Activated CD4-positive, alpha-beta T cell treated with anti-CD3 and anti-CD28 coated beads for 48 hours (primary cell): ENCODE measurements at regions not wholly inside any gene's neighbourhood (a gene's known extent, or its start where the extent isn't known, plus 50 kb on each side); places are given as distances from the start of the nearest gene placed in this dataset.

Experiments
- DNase-seq: peaks from one replicate; pipeline ENCODE4 v3.0.0-alpha.2; 2020

DNA sequence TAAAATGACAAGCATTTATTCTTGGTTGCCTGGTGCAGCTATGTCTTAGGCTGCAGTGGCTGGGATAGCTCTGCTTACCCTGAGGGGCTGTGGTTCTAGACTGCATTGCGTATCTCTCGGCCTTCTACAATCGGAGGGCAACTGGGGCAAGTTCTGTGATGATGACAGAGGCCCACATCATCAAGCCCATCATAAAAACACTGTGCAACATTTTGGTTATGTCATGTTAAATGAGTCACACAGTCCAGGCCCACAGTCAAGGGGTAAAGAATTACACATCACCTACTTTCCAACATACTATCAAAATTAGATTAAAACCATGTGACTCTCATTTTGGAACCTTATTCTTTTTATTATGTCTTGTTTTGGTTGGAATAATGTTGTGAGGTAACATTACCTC, 120.2 kb upstream of the GUCY1A1 start:
- no peak for DNase-seq

DNA sequence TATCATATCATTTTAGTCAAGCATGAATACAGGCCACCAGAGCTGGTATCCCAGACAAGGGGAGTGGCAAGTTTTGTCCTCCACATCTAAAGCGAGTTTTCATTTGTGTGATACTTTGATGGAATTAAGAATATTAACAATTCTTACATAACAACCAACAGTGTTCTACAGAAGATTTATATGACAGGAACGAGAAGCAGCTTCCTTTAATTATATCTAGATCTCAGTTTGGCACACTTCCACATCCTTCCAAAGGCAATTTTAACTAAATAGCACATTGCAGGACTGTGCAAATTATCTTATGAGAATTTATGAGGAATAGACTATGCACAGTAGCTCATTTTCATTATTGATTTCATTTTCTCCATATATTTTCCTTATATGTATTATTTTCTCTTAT, 121.2 kb upstream of the GUCY1A1 start:
- no peak for DNase-seq

DNA sequence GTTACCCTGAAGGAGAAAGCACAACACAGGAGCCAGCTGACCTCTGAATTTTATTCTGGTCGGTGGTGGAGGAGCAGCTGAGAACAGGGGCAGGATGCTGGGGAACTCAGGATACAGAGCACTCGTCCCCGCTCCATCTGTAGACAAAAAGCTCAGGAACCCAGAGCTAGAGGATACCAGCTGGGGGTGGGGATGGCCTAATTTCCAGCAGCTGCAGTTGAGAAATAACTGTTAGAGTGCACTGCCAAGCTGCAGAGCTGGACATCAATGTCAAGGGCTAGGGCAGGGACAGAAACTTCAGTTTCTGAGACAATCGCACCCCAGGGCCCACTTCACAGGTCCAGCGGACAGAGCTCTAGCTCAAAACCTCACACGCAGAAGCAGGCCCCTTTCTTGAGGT, 122.1 kb upstream of the GUCY1A1 start:
- no peak for DNase-seq

DNA sequence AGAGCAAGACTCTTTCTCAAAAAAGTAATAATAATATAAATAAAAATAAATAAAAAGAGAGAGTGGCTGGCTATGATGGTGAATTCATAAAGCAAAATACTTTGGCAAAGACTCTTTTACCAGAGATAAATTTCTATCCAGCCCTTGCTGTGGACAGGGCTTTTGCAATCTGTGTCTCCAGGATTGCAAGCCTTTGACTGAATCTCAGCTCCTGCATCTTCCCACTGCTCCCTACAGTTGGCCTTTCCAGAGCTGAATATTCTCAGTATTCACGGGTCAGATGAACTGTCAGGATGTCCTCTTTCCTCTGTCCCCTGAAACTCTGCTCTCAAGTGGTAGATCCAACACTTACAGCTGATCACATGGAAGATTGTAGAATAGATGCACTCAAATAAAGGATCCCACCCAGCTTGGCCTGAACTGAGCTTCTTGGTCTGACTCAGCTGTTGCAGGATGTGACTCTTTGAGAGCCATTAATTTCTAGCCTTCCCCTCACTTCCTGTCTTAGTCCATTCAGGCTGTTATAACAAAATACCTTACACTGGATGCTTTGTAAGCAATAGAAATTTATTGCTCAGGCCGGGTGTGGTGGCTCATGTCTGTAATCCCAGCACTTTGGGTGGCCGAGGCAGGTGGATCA, 123.4 kb upstream of the GUCY1A1 start:
- no peak for DNase-seq

DNA sequence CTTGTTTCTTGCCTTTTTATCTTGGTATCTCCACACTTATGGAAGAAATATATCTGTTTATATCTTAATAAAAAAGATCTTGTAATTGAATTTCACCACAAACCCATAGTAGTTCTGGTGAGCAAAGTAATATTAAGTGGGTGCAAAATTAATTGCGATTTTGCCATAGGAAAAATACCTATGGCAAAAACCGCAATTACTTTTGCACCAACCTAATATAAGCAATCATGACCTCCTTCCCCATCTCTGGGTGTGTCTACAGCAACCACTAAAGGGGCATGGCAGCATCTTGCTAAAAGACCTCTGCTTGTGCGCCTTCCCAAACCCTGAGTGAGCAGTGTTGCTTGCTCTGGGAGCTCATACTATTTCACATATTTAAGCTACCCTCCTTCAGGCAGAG, 124.2 kb upstream of the GUCY1A1 start:
- DNase-seq: no peak

DNA sequence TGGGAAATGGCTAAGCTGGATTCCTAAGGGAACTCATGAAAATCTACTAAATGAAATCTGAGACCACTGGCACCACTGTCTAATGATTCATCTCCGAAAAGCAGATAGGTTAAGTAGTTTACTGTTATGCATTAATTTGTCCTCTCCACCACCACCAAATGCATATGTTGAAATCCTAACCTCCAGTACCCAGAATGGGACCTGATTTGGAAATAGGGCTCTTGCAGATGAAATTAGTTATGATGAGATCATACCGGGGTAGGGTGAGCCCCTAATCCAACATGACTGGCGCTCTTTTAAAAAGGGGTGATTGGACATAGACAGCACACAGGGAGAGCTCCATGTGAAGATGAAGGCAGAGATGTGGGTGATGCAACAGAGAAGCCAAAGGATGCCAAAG, 124.9 kb upstream of the GUCY1A1 start:
- DNase-seq: no peak

DNA sequence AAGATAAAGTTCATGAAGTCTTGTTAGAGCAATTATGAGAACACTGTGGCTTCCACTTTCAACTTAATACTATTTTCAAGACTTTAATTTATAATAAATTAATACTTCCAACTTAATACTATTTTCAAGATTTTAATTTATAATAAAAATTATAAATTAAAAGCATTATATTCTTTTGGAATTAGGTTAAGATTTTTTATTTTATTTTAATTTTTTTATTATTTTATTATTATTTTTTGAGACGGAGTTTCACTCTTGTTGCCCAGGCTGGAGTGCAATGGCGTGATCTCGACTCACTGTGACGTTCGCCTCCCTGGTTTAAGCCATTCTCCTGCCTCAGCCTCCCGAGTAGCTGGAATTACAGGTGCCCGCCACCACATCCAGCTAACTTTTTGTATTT, 126.0 kb upstream of the GUCY1A1 start:
- no peak for DNase-seq

DNA sequence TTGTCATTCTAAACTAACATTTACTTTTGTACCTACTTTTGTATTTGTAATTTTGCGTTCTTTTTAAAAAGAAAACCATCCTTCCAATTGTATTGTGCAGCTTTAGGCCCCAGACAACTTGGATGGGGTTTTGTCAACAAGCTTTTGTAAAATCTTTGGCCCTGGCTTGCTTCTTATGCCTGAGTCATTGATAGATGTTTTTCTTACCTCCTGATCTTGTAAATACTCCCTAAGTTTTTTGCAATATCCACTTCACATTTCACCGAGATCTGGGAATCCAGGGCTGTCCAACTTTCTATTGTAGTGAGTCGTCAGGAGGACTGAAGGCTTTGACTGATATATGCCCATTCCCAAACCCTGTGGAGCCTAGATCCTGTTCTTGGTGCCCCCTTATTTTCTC, 126.9 kb upstream of the GUCY1A1 start:
- DNase-seq: no peak

DNA sequence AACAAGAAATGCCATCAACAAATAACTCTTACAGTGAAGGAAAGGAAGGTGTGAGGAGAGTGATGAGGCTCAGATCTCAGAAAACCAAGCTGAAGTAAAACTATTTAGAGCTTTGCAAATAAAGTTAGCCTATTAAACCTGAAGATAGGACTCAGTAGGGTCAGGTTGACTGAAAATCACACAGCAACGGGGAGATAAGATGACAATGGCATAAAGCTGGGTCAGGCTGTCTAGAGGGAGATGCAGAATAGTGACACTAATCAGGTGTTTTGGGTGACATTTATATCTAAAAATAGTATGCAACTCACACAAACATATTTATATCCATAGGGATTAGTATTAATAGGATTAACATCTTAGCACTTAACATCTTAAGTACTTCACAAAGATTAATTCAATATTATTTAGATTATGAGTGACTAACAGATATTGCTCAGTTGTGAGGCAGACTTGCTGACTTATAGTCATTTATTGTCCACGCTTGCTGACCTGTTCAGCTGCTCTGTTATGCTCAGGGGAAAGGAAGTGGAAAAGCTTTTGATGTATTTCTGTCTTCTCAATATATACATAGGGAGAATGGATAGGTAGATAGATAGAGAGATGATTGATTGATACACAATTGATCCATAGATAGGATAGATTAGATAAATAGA, 130.7 kb upstream of the GUCY1A1 start:
- no peak for DNase-seq

DNA sequence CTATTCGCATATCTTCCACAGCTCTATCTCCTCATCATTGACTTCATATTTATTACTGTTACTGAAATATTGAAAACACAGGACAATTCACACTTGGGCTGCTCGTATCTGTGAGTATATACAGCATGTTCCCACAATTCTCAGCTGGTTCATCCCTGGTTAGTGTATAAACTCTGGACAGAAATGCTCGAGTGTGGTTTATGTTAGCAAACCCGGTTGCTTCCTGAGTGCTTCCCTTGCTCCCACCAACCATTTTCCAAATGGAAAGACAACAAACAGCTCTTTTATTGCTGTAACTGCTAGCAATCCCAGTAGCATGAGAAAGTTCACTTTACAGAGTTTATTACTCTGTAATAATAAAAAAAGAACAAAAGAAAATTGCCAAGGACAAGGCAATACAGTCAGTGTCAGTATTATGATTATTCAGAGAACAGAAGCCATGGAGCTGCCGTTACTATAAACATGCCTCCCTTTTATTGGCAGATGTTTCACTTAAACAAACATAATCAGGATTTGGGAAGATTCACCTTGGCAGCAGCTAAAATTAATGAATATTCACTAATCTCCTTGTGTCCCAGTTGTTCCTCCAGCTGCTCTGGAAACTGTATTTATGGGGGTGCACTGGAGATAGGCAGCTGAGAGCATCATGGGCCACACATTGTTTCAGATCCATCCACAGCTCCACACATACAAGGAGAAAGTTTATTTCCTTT, 134.1 kb upstream of the GUCY1A1 start:
- DNase-seq: no peak

DNA sequence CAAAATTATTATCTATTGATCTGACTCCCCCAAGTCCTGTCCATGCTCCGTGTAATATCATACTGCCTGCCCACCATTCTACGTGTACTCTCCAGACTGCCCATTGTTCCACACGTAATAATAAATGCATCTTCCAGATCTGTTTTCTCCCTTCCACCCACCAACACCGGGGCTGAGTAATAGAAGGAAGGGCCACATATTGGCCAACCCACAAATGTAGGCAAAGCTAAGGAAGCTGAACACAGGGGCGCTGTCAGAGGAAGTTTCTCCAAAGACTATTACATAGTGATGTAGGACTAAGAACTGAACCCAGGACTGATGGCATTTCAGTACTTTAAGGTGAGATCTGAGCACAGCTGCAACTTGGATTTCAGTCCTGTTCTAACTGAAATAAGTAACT, 135.8 kb upstream of the GUCY1A1 start:
- DNase-seq: no peak

DNA sequence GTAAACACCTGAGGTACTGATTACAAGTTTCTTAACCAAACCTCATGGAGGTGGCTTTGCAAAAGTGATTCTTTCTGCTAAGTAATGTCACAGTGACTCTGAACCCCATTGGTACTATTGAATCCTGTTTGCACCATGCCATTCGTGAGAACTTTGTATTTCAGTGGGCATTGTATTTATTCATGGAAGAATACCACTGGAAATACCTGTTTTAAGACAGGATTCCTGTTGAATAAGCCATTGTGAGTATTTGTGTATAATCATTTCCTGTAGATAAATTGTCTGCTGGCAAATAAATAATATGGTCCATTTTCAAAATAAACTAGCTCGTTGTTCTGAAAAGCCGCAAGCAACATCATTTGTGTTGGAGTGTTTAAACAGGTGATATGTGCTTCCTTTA, 136.4 kb upstream of the GUCY1A1 start:
- DNase-seq: no peak

DNA sequence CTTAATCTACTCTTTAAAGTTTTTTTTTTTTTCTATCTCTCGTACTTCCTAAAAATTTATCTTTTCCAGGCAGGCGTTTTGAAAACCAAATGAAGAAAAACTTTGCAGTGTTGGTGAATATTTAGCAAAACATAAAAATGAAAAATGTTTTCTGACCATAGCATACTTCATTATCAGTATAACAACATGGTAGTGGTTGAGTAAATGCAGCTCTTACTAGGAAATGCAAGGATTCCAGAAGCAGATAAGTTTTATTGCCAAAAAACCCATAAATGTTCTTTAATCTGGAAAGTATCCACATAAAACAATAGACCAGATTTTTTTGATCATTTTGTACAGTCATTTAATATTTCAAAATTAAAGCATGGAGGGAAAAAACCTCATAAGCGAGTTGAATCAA, 136.9 kb upstream of the GUCY1A1 start:
- DNase-seq: no peak

DNA sequence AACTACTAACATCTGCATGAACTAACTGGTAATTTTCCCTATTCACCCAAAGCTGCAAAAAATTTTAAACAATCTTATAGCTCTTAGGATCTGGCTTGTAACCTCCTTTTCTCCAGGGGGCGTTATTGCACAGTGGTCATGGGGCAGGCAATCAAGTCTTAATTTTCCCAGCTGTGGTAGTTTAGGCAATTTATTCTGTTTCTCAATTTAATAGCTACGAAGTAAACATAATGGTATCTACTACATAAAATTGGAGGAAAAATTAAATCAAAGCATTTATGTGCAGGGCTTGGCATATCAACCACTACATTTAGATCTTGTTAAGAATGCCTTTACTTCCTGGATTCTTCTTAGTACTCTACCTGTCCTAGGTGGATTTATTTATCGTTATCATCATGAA, 137.4 kb upstream of the GUCY1A1 start:
- DNase-seq: no peak

DNA sequence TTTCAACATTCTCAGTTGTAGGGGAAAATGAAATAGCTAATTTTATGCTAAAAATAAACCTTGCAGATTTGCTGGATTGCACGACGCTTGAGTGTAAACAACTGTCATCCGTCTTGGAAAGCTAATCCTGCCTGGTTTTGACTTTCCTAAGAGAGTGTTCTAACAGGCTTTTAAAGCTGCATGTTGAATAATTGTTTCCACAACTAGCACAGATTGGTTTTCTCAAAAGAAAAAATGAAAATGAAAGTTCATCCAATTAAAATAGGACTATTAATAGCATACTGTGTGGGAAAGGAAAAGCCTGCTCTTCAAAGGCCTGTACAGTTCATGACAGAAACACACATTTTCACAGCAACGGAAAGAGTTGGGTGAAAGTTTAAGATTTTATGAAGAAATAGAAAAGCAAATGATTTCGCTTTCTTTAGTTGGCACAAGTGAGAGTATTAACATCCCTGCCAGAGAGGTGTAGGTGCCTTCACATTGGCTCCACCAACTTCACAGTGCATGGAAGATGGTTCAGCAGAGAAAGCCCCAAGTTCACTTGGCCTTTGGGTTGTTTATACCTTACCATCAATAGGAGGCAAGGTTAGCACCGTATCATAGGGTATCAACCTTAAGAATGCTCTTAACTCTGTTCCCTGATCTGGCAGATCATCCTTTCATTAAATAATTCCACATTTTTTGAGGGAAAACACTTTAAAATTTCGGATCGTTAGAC, 140.0 kb upstream of the GUCY1A1 start:
- no peak for DNase-seq

DNA sequence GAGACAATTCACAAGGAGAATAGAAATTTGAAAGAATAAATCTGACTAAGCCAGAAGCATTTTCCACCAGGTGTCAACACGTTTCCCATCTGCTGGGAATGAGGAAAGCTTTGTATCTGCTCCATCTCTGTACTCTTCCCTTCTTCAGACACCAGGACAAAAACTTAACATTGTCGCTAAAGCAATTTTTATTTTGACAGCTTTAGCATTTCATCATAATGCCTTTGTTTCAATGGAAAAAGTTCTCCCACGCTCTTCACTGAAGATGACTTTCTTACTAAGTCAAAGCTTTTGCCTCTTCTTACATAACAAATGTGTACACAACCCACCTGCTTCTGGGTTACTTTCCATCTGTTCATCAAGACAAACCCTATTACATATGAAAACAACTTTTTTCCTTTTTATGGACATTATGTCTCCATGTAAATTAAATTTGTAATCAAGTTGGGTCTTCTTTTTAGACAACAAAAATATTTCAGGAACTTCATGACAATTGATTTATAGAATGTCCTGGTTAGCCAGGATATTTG, 141.7 kb upstream of the GUCY1A1 start:
- no peak for DNase-seq

DNA sequence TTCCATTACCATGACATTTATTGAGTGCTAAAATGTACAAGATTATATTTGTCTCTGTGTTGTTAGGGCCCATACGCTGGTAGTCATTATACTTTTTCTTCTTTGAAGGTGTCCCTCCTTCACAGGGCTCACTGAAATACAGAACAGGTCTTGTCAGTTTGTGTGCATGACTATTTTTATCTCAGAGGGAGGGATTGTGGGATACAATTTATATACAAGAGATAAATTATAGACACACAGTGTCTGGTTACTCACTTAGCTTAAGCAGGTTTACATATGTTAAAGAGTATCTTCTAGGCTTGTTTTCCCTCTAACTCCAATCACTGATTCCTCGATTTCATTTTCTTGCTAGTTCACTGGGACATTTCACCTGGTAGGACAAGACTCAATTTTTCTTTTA, 143.3 kb upstream of the GUCY1A1 start:
- DNase-seq: no peak

DNA sequence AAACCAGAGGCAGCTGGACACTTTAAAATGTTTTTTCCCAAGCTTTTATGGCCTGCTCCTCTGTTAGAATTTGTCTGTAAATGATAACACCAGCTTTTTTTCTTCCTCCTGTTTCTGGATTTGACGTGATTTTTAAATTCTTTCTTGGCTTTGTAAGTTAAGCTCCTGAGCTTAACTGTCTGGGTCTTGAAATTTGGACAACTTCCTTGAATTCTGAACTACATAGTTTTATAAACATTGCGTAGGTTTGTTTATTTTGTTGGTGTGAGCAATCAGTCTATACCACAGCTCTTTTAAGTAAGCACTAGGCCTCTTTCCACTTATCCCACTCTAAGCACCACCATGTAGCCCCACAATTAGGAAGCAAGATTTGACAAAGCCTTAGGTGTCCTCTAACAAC, 144.4 kb upstream of the GUCY1A1 start:
- no peak for DNase-seq

DNA sequence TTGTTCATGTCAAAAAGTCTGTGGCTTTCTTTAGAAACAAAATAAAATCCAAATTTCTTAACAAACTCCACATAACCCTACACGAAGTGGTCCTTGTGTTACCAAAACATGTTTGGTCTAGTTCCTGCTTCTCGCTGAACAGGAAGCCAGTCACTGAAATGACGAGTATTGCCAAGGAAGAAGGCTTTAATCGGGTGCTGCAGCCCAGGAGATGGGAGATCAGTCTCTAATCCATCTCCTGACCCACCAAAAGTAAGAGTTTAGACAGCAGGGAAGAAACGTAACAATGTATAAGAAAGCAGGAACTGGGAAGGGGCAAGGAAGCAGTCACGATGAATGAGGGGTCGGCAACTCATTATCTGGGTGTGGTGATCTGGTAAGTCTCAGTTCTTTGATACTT, 144.6 kb upstream of the MAP9 start:
- no peak for DNase-seq

DNA sequence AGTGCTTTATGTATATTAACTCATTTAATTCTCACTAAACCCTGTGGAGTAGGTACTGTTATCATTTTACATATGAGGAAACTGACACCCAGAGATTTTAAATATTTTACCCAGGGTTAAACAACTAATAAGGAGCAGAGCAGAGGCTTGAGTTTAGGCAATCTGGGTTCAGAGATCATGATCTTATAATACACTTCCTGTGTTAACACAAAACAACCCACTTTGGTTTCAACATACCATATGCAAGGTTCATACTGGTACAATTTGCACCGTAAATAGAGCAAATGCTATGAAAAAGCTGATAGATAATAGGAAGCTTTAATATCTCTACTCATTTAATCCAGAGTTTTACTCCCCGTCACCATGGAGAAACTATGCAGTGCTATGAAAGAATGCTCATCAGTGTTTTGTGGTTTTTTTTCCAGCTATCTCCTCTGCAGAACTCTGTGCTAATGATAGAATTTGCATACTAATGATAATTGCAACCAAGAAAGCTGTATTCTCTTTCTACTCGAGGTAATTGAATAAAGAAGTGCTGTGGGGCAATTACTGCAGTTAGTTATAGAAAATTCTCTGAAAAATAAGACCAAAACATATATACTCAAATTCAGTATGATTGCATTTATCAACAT, 138.8 kb upstream of the MAP9 start:
- no peak for DNase-seq

DNA sequence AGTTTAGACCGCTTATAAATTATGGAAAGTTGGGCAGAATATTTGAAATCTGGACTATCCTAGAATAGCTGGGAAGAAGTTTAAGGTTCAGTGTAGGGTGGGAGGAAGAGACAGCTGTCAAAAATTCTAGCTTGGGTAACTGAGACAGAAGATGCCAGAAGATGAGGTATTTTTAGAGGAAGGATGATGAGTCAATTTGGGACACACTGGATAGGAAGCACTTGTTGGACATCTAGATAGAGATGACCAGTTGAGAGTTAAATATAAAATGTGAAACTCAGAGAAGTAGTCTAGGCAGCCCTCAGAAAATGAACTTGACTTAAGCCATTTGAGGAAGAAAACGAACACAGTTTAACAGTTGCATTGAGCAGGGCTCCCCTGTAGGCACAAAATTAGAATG, 137.9 kb upstream of the MAP9 start:
- DNase-seq: no peak

DNA sequence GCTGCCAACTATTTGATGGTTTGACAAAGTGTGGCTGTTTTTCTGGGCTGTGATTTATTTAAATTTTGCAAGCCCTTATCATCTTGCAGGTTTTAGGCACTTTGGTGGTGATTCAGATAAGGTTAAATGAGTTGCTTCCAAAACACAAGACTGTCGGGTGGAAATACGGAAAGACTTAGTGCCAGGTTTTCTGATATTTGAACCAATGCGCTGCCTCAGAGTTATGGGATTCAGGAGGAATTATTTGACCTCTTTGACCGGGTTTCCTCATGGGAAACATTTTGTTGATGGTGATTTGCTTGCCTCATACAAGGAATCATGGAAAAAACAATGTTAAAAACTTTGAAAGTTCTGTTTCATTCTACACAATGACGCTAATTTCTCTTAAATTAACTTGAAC, 136.1 kb upstream of the MAP9 start:
- no peak for DNase-seq

DNA sequence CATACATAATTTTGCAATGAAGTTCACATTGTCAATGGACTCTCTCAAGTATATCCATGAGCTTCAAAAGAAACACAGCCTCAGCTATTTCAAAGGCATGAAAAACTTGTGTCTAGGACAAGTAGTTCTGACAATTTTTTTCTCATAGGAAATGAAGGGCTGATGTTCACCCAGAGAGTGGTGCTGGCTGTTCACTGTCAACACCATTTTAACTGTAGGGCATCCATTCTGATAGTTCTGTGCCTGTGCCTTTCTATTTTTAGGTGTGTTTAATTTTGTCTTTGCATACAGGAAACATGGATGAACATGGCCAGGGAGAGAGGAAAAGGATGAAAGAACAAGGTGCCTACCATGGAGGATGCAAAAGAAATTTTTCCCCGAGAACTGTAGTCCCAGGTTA, 135.3 kb upstream of the MAP9 start:
- DNase-seq: no peak
